OCI-M1 (cell line): ENCODE measurements at regions not wholly inside any gene's neighbourhood (a gene's known extent, or its start where the extent isn't known, plus 50 kb on each side); places are given as distances from the start of the nearest gene placed in this dataset.

Experiments used
- DNase-seq: peaks from one replicate; lab custom pipeline; 2025; lab: John Stamatoyannopoulos, UW

DNA sequence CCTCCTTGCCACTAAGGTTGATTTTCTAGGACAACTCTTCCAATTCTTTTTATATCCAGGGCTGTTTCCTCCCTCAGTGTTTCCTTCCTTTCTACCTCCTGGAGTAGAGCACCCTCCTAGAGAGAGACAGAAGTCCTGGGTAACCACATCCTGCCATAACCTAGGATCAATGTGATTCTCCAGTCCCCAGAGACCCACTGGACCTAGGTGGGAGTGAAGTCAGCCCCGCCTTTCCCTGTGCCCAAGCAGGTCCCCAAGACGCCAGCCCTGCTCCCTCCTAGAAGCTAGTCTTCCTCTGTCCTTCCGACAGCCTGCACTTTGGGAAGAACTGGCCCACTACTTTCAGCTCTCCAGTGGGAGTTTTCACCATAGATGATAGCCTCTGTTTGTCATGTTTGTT lies 166.8 kb upstream of the PLEKHG7 start:
- no peak for DNase-seq

DNA sequence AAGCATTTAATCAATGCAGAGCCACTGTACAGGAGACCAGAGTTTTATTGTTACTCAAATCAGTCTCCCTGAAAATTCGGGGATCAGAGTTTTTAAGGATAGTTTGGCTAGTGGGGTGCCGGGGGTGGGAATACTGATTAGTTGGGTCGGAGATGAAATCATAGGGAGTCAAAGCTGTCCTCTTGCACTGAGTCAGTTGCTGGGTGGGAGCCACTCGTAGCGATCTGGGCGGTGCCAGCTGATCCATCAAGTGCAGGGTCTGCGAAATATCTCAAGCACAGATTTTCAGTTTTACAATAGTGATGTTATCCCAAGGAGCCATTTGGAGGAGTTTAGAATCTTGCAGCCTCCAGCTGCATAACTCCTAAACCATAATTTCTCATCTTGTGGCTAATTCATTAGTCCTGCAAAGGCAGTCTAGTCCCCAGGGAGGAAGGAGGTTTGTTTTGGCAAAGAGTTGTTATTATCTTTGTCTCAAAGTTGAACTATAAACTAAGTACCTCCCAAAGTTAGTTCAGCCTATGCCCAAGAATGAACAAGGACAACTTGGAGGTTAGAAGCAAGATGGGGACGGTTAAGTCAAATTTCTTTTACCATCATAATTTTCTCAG lies 169.4 kb upstream of the PLEKHG7 start:
- no peak for DNase-seq

DNA sequence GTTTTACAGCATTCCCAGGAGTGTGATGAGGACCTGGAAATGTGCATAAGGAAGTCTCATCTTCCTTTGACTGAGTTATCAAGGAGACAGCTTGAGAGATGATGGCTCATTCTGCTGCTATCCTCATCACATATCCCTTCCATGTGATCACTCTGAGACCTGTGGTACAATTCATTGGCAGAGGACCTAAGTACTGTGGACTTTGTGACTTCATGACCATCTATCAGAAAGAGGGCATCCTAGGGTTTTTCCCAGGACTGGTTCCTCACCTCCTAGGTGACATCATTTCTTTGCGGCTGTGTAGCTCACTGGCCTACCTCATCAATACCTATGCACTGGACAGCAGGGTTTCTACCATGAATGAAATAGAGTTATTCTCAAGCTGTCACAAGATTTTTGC lies 172.1 kb upstream of the PLEKHG7 start:
- DNase-seq: no peak

DNA sequence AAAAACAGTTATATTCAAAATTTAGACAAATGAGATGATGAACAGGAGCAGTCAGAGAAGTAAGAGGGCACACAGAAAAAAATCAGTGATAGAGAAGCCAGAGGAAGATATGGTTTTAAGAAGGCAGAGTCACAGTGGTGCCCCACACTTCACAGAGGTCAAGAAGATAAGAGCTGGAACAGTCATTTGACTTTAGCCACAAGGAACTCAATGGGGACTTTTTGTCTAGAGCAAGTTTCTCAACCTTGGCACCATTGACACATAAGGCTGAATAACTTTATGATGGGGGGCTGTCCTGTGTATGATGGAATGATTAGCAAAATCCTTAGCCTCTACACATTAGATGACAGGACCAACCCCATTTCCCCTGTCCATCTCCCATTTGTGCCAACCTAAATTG lies 172.8 kb upstream of the PLEKHG7 start:
- DNase-seq: peak; percentile 18

DNA sequence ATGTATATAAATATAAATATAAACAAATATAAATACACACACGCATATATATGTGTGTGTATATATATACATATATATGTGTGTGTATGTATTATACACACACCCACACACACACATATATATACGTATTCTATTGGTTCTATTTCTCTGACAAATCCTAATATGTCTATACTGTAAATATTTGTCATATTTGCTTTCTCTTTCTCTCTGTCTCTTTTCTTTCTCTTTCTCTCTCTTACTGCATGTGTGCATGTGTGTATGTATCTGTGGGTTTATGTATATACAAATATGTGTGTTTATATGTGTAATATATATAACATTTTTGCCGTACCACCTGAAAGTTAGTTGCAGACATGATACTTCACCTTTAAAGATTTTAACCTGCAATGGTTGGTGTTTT lies 174.2 kb upstream of the PLEKHG7 start:
- no peak for DNase-seq

DNA sequence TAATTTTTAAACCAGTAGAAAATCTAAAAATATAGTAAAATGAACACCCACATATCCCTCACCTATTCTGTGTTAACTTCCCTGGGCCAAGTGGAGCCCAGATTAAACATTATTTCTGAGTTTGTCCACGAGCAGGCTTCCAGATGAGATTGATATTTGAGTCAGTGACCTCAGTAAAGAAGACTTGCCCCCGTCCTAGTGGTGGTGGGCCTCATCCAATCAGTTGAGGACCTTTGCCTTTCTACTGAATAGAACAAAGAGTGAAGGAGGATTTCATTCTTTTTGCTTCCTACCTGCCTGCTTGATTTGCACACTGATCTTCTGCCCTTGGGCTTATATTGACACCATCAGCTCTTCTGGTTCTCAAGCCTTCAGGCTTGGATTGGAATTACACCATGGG lies 174.7 kb upstream of the PLEKHG7 start:
- DNase-seq: no peak

DNA sequence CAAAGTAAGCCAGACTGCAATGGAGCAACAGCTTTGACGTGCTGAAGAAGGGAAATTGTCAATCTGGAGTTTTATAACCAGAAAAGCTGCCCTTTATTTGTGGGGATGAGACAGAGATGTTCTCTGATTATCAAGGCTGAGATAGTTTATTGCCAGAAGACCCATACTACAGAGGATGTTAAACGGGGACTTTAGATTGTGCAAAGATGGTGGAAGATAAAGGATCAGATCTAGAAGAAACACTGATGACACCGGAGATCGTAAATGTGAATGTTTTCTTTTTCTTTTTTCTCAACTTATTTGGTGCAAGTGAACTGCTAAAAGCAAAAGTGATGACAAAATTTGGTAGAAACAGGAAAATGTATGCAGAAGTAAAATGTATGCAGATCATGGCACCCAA lies 178.3 kb upstream of the PLEKHG7 start:
- DNase-seq: no peak

DNA sequence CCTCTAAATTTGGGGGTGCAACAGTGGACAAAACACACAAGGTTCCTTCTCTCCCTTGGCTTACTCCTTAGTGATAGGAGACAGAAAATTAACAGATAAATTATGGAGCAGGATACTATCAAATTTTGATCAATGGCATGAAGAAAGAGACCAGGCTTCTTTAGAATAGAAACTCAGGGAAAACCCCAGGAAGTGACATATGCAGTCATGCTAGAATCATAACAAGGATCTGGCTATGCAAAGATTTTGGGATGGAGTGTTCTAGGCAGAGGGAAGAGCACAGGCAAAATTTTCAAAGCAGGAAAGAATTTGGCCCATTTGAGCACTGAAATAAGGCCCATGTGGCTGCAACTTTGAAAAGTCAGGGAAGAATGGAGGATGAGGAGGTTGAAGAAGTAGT lies 182.3 kb upstream of the PLEKHG7 start:
- no peak for DNase-seq

DNA sequence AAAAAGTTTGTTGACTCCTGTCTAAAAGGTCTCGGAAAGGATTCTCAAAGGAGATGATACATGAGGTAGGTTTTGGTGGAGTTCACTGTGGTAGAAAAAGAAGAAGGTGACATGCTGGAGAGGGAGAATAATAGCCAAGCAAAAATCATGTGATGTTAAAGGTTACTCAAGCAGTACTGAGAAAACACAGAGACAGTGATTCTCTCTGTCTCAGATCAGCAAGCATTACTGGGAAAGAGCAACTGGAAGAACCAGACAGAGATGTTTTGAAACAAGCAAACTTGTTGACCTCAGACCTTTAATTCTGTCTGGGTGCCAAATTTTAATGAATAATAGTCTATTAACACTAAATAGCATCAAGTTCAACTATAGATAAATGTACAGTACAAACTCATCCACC lies 183.5 kb upstream of the PLEKHG7 start:
- DNase-seq: no peak

DNA sequence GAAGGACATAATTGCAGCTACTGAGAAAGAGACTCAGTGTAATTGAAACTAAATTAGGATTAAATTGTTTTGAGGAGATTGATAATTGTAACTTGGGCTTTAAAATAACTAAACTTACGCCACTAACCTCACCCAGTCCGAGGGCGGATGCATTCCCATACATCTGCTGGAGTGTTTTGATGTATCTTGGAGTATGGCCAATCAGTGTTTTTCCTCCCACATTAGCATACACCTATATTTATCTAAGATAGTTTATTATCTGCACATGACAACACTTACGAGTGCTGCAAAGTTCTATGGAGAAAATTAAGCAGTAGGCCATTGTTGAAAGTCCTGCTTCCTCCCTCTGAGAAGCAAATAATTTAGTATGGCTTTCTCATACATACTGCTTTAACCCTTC lies 184.7 kb upstream of the PLEKHG7 start:
- DNase-seq: no peak

DNA sequence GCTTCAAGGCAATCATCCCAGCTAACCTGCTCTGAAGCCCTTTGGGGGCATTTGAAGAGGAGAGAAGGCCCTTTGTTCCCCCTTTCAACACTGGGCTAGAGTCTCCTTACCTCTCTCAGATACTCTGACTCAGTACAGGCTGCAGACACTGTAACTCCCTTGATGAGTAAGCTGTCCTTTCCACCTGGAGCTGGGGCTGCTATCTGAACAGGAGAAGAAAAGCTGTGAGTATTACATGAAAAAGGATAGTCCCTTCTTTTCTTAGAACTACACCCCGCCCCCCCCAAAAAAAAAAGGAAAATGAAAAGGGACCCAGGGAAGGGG lies 186.6 kb upstream of the PLEKHG7 start:
- no peak for DNase-seq

DNA sequence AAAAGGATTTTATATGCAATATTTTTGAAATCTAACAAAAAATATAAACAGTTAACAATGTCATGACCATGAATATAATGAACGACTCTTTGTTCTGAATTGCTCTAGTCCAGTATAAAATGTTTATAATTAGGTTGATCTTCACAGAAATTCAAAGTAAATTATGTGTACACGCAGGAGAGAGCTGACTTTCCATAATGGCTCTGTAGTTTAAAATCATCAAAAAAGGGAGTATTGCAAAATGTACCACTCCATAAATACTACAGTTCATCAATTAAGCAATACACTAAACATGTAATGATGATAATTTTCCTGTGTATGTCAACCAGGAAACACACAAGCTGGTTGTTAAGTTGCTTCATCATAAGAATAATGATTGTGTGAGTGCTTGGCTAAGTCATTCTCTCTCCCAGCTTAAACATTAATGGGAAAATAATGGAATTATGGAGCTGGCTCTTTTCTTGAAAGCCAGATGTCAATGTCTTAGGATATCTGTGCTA lies 189.5 kb upstream of the PLEKHG7 start:
- no peak for DNase-seq

DNA sequence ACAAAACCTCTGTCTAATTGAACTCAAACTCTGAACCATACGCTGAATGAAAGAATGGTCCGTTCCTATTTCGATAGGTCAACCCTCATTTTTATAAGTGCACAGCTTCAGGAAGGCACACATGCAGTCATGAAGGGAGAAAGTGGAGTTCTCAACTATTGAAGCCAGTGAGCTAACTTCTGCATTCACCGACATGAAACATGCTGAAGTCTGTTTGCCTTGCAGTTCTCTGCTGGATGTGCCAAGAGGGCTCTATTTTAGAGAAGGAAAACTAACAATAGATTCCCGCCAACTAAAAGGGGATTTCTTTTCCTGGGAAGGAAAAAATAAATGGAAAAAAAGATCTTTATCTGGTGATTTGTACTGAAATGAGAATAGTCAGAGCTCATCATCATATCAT lies 191.0 kb upstream of the PLEKHG7 start:
- DNase-seq: no peak

DNA sequence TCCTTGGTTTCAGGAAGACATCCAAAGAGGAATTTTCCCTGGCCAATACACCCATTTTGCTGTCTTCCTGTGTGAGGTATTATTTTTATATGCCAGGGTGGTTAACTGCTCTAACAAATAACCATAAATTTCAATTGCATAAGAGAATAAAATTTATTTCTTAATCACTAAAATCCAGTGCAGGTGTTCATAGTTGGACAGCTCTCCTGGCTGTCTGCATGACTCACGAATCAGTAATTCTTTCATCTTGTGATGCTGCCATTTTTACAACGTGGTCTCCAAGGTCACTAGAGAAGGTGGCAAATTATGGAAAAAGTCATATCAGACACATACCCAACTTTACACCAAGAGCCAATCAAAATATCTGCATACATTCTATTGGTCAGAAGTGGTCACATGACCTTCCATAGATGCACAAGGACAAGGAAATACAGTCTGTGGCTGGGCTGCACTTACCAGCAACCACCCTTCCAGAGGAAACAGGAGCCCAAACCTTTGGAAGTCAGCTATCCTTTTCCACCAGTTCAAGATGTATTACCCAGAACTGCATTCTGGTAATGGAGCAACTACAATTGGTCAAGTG lies 193.5 kb upstream of the PLEKHG7 start:
- no peak for DNase-seq

DNA sequence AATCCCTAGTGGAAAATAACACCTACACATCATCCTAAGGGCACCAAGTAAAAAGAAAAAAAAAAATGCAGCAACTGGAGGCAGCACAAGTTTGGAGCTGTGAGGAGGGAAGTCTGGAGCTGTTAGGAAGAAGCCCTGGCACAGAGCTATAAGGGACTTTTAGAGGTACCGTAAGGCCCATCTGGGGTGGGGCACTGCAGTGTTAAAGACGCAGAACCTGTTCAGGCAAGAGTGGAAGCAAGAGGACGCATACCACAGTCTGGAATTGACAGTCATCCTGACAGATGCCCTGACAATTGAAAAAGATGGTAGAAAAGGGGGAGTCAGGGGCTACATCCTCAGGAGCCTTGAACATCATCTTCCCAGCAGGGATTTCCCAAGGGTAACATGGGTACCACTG lies 195.9 kb upstream of the PLEKHG7 start:
- DNase-seq: no peak

DNA sequence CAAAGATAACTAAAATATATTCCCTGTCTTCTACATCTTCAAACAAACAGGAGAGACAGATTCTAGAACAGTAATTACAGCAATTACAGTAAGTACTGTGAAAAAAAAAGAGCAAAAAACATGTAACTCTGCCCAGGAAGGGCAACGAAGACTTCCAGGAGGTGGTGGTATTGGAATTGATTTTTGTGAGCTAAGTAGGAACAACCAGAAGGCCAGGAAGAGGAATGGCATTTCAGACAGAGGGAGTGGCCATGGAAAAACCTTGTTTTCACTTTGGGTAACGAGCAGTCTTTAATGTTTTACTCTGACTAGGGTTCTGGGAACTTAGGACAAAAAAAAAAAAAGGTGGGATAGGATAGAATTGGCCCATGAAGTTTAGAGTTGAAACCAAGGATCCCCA lies 196.3 kb upstream of the PLEKHG7 start:
- no peak for DNase-seq

DNA sequence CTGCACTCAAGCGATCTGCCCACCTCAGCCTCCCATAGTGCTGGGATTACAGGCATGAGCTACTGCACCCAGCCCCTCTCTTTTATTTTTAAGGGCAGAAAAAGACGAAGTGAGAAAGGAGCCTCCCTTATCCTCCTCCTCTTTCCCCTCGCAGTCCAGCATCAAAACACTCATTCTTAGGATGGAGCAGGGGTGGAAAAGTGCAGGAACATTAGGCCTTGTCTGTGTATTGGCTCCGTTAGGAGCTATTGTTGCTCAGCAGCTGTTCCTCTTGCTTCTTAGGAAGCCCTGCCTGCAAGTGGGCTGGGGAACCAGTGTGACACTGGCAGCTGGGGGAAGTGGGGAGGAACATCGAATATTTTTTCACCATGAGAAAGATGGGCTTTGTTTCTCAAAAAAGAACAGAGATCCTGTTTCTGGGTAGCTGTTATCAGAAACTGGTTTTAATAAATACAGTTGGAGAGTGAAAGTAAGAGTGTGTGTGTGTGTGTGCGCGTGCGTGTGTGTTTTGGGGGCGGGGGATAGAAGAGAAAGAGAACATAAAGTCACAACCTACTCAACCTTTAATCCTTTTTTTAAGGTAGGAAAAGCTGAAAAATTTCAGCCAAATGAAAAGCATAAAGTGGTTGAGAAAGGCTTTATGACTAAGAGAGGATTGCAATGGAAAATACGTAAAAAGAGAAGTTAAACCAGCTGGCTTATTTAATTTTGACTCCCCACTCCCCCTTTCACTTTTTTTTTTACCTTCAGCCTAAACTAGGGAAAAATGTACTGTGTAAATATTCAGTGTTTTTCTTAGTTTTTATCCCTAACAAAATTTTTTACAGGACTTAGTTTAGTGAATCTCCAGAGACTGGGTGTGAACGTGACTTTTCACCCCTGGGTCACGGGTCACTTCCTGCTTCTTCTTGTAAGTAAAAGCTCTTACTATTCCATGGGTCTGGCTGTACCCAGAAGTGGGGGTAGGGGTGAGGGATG lies 197.2 kb upstream of the PLEKHG7 start:
- no peak for DNase-seq

DNA sequence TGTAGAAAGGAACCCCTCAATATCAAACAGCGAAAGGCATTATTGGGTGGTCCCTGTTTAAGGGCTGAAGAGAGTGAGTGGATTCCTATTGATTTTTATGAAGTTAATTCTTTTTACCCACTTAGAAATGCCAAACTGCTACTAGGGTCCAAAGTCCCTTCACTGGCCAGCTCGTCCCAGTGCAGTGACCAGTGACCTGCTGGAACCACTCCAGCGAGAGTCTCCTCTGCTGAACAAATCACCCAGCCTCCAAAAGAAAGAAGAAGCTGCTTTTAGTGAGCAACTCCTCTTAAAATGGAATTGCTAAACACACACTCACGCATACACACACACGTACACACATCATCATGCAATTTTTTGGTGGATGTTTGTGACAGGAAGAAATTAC lies 198.2 kb upstream of the PLEKHG7 start:
- no peak for DNase-seq

DNA sequence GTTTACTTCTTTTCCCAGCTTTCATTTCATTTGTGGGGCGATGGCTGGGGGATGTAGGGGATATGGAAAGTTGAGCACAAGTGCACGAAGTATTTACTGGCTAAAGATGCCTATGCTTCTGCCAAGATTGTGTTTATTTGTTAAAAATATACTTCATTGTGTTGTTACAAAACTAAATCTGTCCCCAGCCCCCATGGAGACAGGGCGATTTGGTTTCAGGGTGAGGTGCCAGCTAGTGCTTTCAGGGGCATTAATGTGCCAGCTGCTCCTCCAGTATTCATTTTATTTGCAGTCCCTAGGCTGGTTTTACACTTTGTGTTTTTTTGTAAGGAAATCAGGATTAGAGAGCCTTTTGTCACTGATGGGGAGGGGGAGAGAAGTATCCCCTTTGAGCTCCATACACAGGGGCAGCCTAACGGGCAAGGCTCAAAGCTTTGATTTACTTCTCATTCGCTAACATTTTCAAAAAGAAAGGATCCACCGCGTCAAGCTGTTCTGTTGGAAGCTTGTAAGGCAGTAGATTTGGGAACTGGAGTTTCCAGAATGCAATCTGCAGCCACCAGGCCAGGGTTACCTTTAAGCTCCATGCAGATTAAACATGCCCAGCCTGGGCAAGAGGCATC lies 198.7 kb upstream of the PLEKHG7 start:
- no peak for DNase-seq

DNA sequence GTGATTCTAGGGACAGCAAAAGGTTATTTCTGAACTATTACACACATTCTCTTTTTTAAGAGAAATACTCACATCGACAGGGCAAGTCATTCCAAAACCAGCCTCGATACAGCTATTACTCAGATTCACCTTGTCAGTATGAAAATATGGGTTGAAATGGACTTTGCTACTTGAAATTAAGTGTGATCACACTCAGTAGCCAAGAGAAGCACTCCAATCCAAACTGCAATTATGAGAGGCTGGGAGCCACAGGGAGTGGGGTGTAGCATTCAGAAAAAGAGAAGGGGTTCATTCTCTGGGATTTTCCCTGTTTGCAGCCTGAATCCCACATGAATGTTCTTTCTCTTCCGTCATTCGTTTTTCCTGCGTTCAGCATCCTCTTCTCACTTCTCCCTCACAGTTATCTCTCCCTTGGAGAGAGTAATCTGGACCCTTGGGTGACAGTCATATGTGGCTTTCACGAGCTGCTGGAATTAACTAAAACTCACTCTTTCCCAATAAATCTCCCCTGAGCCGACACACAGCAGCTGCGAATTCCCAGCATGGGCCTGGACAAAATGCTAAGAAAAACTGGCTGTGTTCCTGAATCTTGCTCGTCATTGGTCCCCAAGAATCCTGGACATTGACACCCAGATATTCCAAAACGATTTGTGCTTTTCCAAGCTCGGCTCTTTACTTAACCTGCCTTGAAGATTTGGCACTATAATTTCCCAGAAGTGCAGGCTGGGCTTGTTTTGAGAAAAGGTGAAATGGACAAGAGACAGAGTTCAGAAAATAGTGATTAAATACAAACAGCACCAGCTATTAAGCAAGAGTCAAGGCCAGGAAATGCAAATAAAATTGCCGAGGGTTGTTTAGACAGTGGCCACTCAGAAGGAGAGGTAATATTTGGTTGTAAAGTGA lies 199.5 kb upstream of the PLEKHG7 start:
- DNase-seq: no peak

DNA sequence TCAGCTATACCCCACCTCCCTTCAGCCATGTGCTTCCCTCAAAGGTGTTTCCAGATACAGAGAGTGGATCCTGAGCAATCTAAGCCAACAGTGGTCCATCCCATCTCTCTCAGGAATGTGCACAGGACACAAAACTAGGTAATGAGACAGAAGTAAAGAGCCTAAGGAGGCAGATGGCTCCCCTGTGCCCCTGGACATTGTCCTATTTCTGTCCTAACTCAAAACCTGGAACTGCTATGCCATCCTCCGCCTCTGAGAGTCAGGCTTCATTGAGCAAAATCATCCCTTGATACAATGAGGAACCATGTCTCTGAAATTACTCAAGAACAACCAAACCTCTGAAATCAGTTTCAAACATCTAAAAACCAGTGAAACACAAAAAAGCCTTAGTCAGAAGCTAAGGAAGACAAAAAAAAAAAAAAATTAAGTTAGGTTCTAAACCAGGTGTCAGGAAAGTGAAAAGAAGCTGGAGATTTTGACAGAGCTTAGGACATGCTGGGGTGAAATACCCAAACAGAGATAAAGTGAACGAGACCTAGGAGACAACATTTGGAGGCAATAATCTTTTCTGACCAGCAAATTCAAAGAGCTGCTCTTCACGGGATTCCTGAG lies 200.3 kb upstream of the PLEKHG7 start:
- peak; percentile 50 for DNase-seq
